NCI-H2107 treated with DMSO at 0.1 percent for 48 hours (cell line): ENCODE measurements at regions not wholly inside any gene's neighbourhood (a gene's known extent, or its start where the extent isn't known, plus 50 kb on each side); places are given as distances from the start of the nearest gene placed in this dataset.

Experiments
- DNase-seq: peaks from one replicate; lab custom pipeline; 2025; ENCODE audit not compliant: unreplicated experiment; lab: John Stamatoyannopoulos, UW

DNA sequence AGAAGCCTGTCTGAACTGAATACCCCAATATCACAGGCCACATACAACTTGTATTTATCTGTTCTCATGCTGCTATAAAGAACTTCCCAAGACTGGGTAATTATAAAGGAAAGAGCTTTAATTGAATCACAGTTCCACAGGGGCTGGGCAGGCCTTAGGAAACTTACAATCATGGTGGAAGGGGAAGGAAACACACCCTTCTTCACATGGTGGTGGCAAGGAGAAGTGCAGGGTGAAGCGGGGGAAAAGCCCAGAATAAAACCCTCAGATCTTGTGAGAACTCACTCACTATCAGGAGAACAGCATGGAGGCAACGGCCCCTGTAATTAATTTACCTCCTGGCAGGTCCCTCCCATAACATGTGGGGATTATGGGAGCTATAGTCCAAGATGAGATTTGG, 50.3 kb upstream of the FNDC1 start:
- no peak for DNase-seq

DNA sequence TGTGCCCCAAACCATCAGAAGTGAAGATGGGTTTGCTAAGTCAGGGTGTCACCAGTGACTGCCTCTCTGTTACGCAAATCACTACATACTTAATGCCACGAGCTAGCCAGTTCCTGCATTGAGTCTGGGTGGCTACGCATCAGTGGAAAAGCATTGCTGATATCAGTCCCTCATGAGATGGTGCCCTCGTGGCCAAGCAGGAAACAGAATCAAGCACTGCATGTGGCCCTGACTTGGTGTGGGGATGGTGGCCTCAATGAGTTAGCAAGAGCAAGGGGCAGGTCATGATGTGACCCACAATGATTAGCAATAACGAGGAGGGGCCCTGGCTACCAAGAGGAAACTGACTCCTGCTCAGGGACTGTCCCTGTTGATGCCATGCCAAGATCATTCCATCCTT, 51.6 kb upstream of the FNDC1 start:
- no peak for DNase-seq

DNA sequence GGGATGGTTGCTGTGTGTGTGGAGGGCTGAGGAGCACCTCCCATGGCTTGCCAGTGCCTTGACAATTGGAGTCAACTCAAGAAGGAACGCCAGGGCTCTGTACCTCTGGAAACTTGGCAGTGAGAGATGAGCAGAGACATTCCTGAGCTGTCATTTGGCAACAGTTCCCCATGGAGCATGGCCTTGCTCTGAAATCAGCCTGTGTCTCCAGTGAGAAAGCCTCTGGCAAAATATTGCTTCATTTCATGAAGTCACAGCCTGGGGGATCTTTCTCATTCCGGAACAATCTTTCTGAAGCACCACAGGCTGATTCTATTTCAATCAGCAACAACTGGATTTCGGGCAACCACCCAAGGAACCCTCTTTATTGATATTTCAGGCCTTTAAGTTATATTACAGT, 52.2 kb upstream of the FNDC1 start:
- DNase-seq = no peak

DNA sequence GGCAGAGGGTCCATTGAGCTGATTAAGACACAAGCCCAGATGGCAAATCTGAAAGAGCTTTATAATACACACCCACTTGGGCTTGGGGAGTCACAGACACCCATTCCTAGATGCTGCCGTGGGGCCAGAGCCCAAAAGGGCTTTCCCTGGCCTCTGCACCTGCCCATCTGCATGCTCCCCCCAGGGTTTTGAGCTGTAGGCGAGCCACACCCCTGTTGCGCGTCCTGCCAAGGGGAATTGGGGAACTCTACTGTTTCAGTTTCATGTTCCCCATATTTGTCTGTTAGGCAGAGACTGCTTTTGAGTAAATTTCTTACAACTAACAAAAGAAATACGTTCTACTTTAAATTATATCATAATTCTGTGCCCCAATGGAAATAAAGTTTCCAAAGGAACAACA, 52.9 kb upstream of the FNDC1 start:
- no peak for DNase-seq

DNA sequence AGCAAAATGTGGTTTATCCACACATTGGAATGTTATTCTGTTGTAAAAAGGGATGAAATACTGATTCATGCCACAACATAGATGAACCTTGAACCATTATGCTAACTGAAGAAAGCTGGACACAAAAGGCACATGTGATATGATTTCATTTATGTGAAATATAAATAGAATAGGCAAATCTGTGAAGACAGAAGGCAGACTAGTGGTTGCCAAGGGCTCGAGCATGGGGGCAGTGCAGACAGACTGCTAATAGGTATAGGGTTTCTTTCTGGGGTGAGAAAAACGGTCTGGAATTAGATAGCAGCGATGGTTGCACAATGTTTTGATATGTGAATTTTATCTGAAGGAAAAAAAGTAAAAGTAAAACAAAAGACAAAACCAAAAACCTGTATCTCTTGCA, 54.6 kb upstream of the FNDC1 start:
- no peak for DNase-seq

DNA sequence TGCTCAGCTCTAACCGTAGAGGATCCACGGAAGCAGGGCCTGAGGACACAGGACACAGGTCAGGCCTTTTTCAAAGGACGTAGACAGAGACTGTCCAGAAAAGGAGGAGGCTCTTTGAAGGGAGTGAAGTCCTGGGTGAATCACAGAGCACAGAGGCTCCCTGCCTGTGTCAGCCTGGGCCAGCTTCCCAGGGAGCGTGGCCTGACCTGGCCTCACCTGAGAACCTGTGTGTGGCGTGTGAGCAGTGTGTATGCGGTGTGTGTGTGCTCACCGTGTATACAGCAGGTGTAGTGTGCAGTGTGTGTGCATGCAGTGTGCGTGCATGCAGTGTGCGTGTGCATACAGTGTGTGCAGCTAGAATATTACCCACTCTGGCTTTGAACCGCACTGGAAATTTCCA, 56.0 kb upstream of the FNDC1 start:
- DNase-seq = no peak

DNA sequence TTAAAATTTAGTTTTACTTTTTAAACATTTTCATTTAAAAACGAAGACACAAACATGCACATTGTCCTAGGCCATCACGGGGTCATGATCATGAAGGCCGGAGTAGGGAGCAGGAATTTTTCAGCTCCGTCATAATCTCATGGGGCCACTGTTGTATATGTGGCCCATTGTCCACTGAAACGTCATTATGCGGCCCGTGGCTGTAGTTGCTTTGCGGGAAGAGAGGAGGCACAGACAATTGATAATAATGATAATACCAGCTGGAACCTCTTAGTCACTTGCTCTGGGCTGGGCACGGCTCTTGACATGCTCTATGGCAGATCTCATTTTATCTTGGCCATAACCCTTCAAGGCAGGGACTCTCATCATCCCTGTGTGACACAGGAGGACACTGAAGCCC, 56.5 kb upstream of the FNDC1 start:
- no peak for DNase-seq

DNA sequence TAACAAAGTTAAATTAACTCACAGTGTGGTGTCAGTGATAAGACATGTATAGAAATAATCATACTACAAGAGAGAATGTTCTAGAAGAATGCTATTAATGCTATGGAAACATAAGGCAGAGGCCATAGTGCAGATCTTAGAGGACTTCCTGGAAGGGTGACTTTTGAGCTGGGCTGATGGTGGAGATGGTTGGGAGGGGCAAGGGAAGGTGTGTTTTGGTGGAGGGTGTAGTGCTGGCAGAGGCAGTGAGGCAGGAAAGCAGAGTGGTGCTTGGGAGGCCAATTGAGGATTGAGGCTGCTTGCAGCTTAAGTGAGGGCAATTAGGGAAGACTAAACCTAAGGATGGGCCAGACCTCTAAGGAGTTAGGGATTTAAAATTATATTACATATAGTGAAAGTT, 58.5 kb upstream of the FNDC1 start:
- no peak for DNase-seq

DNA sequence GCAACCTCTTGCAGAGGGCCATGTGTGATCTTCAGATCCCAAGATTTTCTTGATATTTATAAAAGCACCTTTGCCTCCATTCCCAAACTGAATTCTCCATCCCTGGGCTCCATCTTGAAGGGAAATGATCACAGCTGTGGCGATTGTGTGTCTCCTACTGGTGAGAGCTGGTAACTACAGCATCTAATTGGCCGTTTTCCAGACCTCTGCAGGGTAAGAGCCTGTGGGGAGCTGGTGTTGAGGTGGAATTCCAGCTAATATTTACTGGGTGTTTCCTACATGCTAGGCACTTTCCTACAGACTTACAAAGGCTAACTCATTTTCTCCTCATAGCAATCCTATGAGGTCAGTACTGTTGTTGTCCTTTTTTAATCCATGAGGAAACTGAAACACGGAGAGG, 59.2 kb upstream of the FNDC1 start:
- DNase-seq = peak; percentile 25

DNA sequence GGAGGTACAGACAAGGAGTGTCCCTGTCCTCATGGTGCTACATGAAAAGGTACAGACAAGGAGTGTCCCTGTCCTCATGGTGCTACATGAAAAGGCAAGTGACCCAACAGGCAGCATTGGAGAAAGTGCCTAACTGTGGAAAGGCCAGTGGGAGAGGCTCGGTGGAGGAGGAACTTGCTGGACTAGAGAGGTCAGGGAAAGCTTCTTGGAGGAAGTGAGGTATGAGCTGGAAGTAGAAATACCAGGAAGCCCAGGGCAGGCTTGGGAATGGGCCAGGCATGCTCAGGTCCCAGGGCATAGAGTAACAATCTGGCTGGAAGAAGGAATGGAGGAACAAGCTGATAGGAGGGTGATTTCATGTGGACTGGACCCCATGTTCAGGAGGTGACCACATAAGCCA, 59.8 kb upstream of the FNDC1 start:
- DNase-seq = no peak

DNA sequence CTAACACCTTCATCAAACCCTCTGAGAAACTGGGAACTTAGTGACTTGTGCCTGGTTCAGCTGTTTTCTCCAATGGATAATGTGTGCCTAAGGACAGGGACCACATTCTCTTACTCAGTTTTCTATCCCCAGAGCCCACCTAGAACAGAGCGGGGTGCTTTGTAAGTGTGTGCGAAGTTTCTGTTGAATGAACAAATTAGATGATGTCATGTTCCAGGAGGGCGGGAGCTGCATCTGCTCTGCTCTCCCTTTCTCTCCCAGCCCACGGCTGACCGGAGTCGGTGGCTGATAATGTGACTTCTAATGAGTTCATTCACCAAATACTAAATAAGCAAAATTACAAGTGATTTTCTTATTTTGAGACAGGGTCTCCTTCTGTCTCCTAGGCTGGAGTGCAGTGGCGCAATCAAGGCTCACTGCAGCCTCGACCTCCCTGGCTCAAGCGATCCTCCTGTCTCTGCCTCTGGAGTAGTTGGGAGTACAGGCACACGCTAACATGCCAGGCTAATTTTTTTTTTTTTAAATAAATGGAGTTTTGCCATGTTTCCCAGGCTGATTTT, 60.7 kb upstream of the FNDC1 start:
- peak; percentile 17 for DNase-seq

DNA sequence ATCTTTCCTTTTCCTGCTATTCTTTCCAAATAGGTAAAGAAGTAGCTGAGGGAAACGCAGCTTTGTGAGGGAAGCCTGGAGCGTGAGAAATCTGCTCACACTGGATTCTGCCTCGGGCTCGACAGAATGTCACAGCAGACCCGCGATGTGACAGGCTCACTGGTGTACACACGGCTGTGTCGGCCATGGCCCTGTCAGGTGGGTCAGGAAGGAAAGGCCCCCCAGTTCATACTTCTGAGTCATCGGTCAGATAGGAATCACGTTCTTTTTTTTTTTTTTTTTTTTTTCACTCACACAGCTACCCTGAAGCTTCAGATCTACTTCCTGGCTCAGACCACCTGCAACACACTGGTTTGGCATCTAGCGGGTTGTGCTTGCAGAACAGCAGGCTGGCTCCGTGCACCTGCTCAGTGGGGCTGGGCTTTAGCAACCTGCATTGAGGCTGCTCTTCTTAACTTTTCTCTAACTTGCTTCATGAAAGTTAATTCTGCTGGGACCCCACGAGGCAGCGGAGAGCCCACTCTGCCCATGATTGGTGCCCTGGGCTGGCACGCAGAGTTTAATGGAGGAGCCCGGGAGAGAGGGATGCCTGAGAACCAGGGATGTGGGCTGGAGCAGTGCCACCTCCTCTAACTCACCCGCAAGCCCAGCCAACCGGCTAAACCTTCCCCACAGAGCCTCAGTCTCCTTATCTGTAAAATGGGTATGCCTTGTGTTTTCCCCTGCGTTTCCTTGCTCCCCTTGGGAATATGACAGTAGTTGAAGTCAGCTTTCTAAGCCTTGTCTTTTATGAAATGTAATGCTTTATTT, 61.5 kb upstream of the FNDC1 start:
- DNase-seq = peak; percentile 49

DNA sequence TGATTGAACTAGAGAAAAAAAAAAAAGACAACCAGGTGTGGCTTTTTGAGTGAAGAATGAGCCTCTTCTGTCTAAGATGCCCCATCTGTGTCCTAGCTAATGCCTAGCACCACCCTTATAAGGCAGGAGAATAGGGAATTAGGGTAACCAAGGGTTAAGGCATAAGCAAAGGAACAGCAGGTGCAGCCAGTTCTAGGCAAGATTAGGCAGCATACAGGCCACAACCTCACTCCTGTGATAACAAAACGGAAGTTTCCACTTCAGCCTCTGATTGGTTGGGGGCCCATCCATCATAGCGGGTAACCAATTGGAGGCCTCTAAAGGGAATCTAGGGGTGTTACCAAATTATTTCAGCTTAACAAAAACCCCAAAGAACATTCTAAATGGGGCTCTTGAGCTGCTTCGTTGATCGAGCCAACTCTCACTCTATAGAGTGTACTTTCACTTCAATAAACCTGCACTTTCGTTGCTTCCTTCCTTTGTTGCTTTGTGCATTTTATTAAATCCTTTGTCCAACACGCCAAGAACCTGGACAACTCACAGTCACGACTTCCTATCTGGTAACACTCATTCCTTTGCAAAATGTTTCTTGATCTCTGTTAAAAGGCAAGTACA, 61.9 kb upstream of the TAGAP start:
- peak; percentile 85 for DNase-seq

DNA sequence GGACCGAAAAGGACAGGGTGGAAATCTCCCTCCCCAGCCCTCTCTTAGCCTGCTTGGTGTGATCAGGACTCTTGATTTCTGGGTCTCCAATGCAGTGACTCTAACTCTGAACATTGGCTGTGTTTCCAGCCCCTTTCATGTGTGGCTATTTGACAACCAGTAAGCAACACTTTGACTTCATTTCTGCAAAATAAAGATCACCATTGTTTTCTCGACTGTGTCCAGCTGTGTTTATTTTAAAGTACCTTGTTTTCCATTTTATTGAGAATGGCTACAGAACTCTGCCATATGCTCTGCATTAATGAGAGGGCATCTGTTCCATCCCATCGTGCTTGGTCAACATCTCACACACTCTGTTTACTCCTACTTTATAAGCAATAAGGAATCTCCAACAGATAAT, 60.9 kb upstream of the TAGAP start:
- no peak for DNase-seq

DNA sequence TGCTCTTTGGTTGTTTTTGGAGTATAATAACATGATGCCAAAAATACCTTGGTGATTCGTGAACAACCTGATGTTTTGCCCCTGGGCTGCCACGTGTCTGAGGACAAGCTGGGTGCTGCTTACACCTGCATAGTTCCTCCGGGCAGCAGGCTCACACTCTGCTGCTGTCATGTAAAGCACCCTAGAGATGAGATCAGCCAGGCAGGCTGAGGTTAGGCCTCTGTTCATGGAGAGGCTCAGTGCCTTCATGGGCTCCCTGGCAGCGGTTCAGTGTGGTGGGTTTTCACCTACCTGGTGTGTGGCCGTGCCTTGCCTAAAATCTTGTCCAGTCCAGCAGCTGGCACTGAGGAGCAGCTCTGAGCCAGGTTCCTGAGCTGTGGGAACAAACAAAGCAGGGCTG, 60.1 kb upstream of the TAGAP start:
- peak; percentile 59 for DNase-seq

DNA sequence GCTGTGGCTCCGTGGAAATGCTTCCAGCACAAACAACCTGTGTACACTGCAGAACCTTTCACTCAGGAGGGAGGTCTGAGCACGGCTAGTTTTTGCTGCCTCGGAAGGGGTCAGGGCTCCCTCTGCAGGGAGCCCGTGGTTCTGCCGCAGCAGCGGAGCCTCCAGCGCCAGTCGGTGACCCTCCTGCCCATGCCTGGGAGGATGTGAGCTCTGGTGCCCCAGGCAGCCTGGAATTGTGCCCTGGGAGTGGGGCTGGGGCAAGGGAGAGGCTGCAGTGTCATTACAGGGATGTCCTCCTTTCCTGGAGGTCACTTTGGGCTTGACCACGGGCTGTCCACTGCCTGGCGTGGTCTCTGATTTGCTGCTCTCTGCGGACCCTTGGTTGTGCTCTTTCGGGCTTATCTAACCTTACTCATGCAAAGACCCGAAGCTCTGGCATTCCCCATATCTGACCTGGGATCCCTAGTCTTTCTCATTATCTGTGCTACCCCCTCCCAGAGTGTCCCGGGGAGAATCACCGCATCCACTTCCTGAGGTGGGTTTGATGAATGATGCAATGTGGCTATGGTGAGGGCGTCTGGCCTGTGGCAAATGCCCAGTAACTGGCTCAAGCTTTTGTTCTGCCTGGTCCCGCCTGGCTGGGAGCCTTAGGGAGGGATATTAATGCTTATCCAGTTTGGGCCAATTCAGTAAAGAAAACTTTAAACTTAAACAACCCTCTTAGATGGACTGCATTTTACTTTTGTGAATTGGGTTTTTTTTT, 59.6 kb upstream of the TAGAP start:
- DNase-seq = peak; percentile 51

DNA sequence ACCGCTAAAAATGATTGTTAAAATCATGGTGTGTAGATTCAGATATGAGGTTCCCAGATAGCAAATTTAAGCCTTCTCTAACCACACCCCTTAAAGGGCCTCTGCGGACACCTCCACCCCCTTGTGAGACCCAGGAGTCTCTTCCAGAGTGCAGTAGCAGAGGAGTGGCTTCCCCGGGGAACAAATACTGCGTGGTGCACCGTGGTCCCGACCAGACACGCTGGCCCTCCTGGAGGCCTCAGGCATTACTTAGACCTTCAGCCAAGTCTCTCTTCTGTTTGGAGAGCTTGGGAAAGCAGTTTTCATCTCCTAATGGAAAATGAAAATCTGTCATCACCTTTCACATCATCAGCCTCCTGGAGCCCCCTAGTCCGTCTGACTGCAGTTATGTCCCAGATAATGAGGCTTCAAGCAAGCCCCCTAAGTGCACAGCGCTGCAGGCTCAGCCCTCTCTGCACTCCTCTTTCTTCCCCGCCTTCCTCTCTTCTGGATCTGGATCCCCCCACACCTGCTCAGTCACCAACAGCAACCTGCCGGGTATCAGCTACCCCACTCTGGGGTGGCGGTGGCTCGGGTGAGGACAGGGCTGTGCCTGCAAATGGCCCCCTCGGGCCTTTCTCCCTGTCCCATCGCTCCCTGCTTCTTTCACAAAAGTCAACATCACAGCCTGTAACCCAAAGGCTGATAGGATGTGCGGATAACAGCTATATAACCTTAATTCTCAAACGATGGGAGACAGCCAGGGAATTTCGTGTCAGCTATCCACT, 58.8 kb upstream of the TAGAP start:
- no peak for DNase-seq

DNA sequence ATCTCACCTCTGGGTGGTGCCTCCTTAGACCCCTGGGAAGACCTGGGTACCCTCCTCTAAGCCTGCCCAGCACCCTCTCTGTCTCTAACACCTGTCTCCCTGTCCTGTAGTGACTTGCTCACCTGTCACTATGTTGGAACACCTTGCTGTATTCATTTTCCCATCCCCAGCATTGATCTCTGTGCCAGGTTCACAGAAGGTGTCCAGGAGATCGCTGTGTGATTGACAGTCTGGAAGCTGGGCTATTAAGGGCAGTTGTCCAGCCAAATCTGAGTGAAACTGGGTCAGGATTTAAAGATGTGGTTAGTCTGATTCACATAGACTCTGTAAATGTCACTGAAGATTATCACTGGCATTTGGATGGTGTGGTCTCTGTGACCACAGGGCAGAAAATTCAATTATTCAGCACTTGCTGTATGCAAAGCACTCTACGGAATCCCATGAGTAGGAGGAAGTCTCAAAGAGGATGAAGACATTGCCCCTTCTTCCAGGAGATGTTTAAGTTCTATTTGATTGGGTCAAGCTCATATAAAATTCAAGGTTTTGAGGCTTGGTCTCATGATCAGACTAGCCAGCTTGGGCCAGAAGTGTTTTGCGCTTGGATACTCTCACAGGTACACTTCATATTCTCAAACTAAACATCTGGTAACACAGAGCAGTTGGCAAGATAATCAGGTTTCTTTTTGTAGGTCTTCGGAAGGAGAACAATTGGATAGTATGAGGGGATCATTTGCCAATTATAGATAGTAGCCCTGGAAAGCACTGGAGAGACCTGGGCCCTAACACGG, 57.8 kb upstream of the TAGAP start:
- DNase-seq = no peak

DNA sequence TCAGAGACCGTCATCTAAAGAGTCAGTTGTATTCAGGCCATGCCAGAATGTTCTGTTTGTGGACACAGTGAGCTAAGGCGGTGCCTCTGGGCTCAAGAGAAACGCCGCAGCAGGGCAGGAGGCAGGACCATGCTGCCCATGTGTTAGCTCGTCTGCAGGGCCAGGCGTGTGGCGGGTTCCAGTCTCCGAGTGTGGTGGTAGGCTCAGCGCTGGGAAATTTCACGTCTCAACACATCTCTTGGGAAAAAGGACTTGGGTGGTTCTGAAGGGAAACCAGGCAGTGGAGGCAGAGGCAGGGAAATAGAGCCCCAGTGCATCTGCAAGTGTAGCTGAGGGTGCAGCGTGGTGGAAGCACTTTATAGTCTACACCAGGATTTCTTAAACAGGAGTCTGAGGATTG, 56.9 kb upstream of the TAGAP start:
- no peak for DNase-seq

DNA sequence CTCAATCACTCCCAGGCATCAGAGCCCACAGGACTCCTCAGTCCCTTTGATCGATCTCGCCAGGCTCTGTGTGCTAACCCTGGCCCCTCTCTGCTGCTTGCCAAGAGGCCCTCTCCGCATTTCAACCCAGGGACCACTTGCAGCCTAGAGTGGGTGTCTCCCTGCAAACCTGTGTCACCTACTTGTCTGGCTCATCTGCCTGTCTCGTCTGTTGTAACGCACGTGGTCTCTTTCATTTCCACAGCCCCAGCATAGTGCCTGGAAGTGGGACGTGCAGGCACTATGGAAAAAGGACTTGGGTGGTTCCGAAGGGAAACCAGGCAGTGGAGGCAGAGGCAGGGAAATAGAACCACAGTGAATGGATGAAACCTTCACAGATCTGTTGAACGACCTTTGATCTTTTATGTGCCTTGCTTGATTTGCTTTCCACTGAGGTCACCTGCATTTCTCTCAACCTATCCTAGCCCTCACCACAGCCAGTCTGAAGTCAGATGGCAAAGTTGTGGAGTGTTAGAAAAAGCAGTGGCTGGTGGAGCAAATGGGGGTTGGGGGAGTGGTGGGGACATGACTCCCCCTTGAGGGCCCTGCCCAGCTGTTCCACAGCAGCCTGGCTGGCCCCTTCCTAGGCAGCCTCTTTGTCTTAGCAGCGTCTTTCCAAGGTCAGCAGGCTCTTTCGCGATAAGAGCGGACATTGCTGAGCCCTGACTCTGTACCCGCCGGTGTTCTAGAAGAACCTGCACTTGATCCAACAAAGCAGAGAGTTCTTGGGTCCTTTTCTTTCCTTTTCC, 55.8 kb upstream of the TAGAP start:
- DNase-seq = no peak
